IMR-90 (cell line): ENCODE measurements at regions not wholly inside any gene's neighbourhood (a gene's known extent, or its start where the extent isn't known, plus 50 kb on each side); places are given as distances from the start of the nearest gene placed in this dataset.

Source experiments
- ATAC-seq: fragments of 200-7000 bp; cut with Tn5 transposase; 2 replicates; pipeline ENCODE4 v1.9.1; 2020; ENCODE audit warnings: low read depth, mild to moderate bottlenecking, moderate library complexity
- BruUV-seq: library from RNA; stranded (reverse); fragments of 400-500 nt; replicated peaks from 2 replicates; lab custom pipeline; 2021; lab: Mats Ljungman, UMichigan
- CTCF ChIA-PET: fragments of 300-600 bp; formaldehyde crosslinking; extraction: SDS; loops from one replicate; lab custom pipeline; 2021; ENCODE audit warnings: antibody characterized with exemption; lab: Yijun Ruan, JAX
- POLR2A ChIA-PET: fragments of 300-600 bp; sonication (Branson Sonifier 250); formaldehyde crosslinking; loops from one replicate; lab custom pipeline; 2022; ENCODE audit warnings: antibody characterized with exemption; ENCODE audit not compliant: unreplicated experiment; lab: Charles Lee
- DNase-seq: peaks from one replicate; pipeline ENCODE4 v3.0.0; 2013
- H2AFZ ChIP-seq: replicated peaks from 2 replicates; pipeline ENCODE3; 2013; ENCODE audit warnings: low read length, mild to moderate bottlenecking; ENCODE audit not compliant: poor library complexity
- H2AK5ac ChIP-seq: 2 replicates; pipeline ENCODE4 v1.6.1; 2013; ENCODE audit warnings: low read depth, low read length, inconsistent platforms
- H2AK9ac ChIP-seq: replicated peaks from 2 replicates; pipeline ENCODE3; 2013; ENCODE audit warnings: mild to moderate bottlenecking, low read depth, low read length, moderate library complexity; ENCODE audit not compliant: poor library complexity
- H2BK120ac ChIP-seq: 2 replicates; pipeline ENCODE4 v1.6.1; 2013; ENCODE audit warnings: low read depth, low read length, inconsistent platforms
- H2BK15ac ChIP-seq: 3 replicates; pipeline ENCODE4 v1.6.1; 2013; ENCODE audit warnings: low read depth, low read length, inconsistent platforms
- H2BK20ac ChIP-seq: 2 replicates; pipeline ENCODE4 v1.6.1; 2013; ENCODE audit warnings: low read depth, mild to moderate bottlenecking, inconsistent platforms, low read length, moderate library complexity
- H2BK5ac ChIP-seq: 2 replicates; pipeline ENCODE4 v1.6.1; 2013; ENCODE audit warnings: mild to moderate bottlenecking, low read depth, low read length, inconsistent platforms; ENCODE audit not compliant: poor library complexity, severe bottlenecking
- H3K14ac ChIP-seq: replicated peaks from 2 replicates; pipeline ENCODE4 v1.6.1; 2013; ENCODE audit warnings: low read depth, low read length, inconsistent platforms
- H3K18ac ChIP-seq: 2 replicates; pipeline ENCODE4 v1.6.1; 2013; ENCODE audit warnings: low read depth, low read length, control low read depth
- H3K23ac ChIP-seq: 2 replicates; pipeline ENCODE4 v1.6.1; 2013; ENCODE audit warnings: low read depth, low read length, inconsistent platforms
- H3K27ac ChIP-seq: 2 replicates; pipeline ENCODE4 v1.5.1; 2013; ENCODE audit warnings: mild to moderate bottlenecking, control low read depth, low read length; ENCODE audit not compliant: insufficient read depth
- H3K27me3 ChIP-seq: 2 replicates; pipeline ENCODE4 v1.6.1; 2013; ENCODE audit warnings: low read length; ENCODE audit not compliant: control insufficient read depth, insufficient read depth
- H3K36me3 ChIP-seq: 2 replicates; pipeline ENCODE4 v1.6.1; 2013; ENCODE audit warnings: low read length, mixed read lengths; ENCODE audit not compliant: control insufficient read depth, insufficient read depth
- H3K4ac ChIP-seq: 2 replicates; pipeline ENCODE4 v1.6.1; 2013; ENCODE audit warnings: low read depth, low read length, inconsistent platforms
- H3K4me1 ChIP-seq: 2 replicates; pipeline ENCODE4 v1.6.1; 2013; ENCODE audit warnings: low read length, mixed read lengths; ENCODE audit not compliant: control insufficient read depth, insufficient read depth
- H3K4me2 ChIP-seq: 2 replicates; pipeline ENCODE4 v1.6.1; 2013; ENCODE audit warnings: low read depth, mild to moderate bottlenecking, control low read depth, low read length, moderate library complexity
- H3K4me3 ChIP-seq: 2 replicates; pipeline ENCODE4 v1.5.1; 2013; ENCODE audit warnings: low read depth, mild to moderate bottlenecking, control low read depth, low read length, moderate library complexity; ENCODE audit not compliant: insufficient read depth
- H3K56ac ChIP-seq: 2 replicates; pipeline ENCODE4 v1.6.1; 2013; ENCODE audit warnings: low read length, inconsistent platforms; ENCODE audit not compliant: insufficient read depth; ENCODE audit errors: extremely low read depth
- H3K79me1 ChIP-seq, 2 experiments: 2 replicates each; pipeline ENCODE4 v1.6.1; 2013; ENCODE audit warnings: low read length in 2 of 2, inconsistent platforms in 1 of 2, low read depth in 1 of 2
- H3K9ac ChIP-seq: 2 replicates; pipeline ENCODE4 v1.6.1; 2013; ENCODE audit warnings: low read depth, low read length, control low read depth
- H3K9me1 ChIP-seq: 2 replicates; pipeline ENCODE4 v1.6.1; 2013; ENCODE audit warnings: low read length, inconsistent platforms; ENCODE audit not compliant: insufficient read depth
- H3K9me3 ChIP-seq: 2 replicates; pipeline ENCODE4 v1.6.1; 2013; ENCODE audit warnings: low read length; ENCODE audit not compliant: control insufficient read depth, insufficient read depth
- H4K20me1 ChIP-seq: 2 replicates; pipeline ENCODE4 v1.6.1; 2013; ENCODE audit warnings: low read length, inconsistent platforms; ENCODE audit not compliant: insufficient read depth
- H4K5ac ChIP-seq: 2 replicates; pipeline ENCODE4 v1.6.1; 2013; ENCODE audit warnings: mild to moderate bottlenecking, low read depth, low read length, control low read depth
- H4K8ac ChIP-seq, 2 experiments: 2 replicates each; pipeline ENCODE4 v1.6.1; 2013; ENCODE audit warnings: low read depth in 2 of 2, low read length in 2 of 2, control low read depth in 1 of 2, inconsistent platforms in 1 of 2
- H4K91ac ChIP-seq: 2 replicates; pipeline ENCODE4 v1.6.1; 2013; ENCODE audit warnings: low read depth, low read length, inconsistent platforms; ENCODE audit not compliant: insufficient read depth
- BHLHE40 ChIP-seq: fragments of 150-350 bp; IDR thresholded peaks from 2 replicates; pipeline ENCODE4 v1.6.1; 2016; ENCODE audit warnings: mild to moderate bottlenecking, low read depth, low read length
- CEBPB ChIP-seq: IDR thresholded peaks from 2 replicates; pipeline ENCODE4 v1.6.1; 2012; ENCODE audit warnings: low read depth, low read length, improper control_type of control experiment
- CHD1 ChIP-seq: IDR thresholded peaks from 2 replicates; pipeline ENCODE4 v1.6.1; 2012; ENCODE audit warnings: low read depth, low read length, improper control_type of control experiment
- CTCF ChIP-seq: conservative IDR thresholded peaks from 2 replicates; pipeline ENCODE4 v1.5.1; 2012; ENCODE audit warnings: mild to moderate bottlenecking, low read depth, low read length, improper control_type of control experiment
- FOS ChIP-seq: fragments of 150-350 bp; IDR thresholded peaks from 2 replicates; pipeline ENCODE4 v1.6.1; 2016; ENCODE audit warnings: low read depth, low read length
- MAZ ChIP-seq: IDR thresholded peaks from 2 replicates; pipeline ENCODE4 v1.6.1; 2012; ENCODE audit warnings: low read depth, mild to moderate bottlenecking, low read length, improper control_type of control experiment, moderate library complexity, borderline replicate concordance
- MXI1 ChIP-seq: IDR thresholded peaks from 2 replicates; pipeline ENCODE4 v1.6.1; 2012; ENCODE audit warnings: low read depth, mild to moderate bottlenecking, low read length, moderate library complexity, borderline replicate concordance
- POLR2A ChIP-seq: IDR thresholded peaks from 2 replicates; pipeline ENCODE4 v1.6.1; 2012; ENCODE audit warnings: mild to moderate bottlenecking, low read depth, low read length
- RAD21 ChIP-seq: IDR thresholded peaks from 2 replicates; pipeline ENCODE4 v1.6.1; 2012; ENCODE audit warnings: low read length, improper control_type of control experiment
- RCOR1 ChIP-seq: IDR thresholded peaks from 2 replicates; pipeline ENCODE4 v1.6.1; 2012; ENCODE audit warnings: mild to moderate bottlenecking, low read length, improper control_type of control experiment; ENCODE audit not compliant: insufficient replicate concordance
- RFX5 ChIP-seq: IDR thresholded peaks from 2 replicates; pipeline ENCODE4 v1.8.0; 2012; ENCODE audit warnings: low read depth, mild to moderate bottlenecking, low read length, moderate library complexity
- SMC3 ChIP-seq: fragments of 150-350 bp; IDR thresholded peaks from 2 replicates; pipeline ENCODE4 v1.6.1; 2016; ENCODE audit warnings: low read depth, mild to moderate bottlenecking, antibody characterized with exemption, low read length, moderate library complexity
- WGBS, 2 experiments: methylation state at CpG; one replicate each; pipeline versions ENCODE4 v1.1.5 to v1.1.7; 2013; ENCODE audit warnings: missing lambda C conversion rate in 2 of 2; ENCODE audit not compliant: insufficient read length in 1 of 2; ENCODE audit errors: extremely low coverage in 2 of 2; 5-methylcytosine and 5-hydroxymethylcytosine counted together
- dilution Hi-C: fragments of 300-500 bp; cut with HindIII; formaldehyde crosslinking; loops from one replicate; pipeline ENCODE4 v1.14.3; 2018; ENCODE audit warnings: low sequenced_read_pairs; ENCODE audit not compliant: unreplicated experiment
- in situ Hi-C: fragments of 300-500 bp; cut with MboI; formaldehyde crosslinking; loops from 3 replicates; pipeline ENCODE4 v1.14.3; 2019; ENCODE audit warnings: low sequenced_read_pairs, inconsistent platforms, mixed read lengths
- intact Hi-C: fragments of 100-400 bp; cut with micrococcal nuclease; formaldehyde crosslinking; loops from 2 replicates; pipeline ENCODE4 v1.10.0; 2022

DNA sequence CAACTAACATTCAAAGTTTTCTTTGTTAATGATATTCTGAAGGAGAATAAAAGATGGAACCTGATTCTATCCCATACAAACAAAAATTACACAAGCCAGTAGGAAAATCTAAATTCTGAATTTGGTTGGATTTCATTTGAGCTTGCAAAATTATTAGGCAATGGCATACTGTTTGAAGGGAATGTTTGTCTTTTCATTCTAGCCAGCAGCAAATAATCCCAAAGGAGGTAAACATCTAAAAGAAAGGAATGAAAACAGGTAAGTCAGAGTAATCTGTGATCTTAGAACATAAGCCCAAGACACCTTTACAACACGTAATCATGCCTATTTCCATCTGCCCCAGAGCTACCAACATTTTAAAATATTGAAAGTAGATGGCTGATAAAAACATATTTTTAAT, 482.1 kb upstream of the CITED2 start:
- Histone ChIP-seq H3K56ac (peak overlapping the region; percentile 22; the same call in 1 of the 2 replicates), H3K27me3 (no peaks in the 10 kb centered on the region), H2BK120ac (peak overlapping the region; percentile 58), H3K9ac (no peak overlapping the region), H2AK5ac (peak overlapping the region; percentile 22; the same call in 1 of the 2 replicates), H3K14ac (peak overlapping the region; percentile 46), H3K4me3 (no peak overlapping the region), H2AFZ (no peak overlapping the region), H3K27ac (peak overlapping the region; percentile 62; the same call in 1 of the 2 replicates), H3K23ac (peak overlapping the region; percentile 84; the same call in 1 of the 2 replicates), H3K4me1 (peaks cover 11% of the 10 kb centered on the region), H3K36me3 (no peaks in the 10 kb centered on the region), H2BK20ac (peak overlapping the region; percentile 22; the same call in 1 of the 2 replicates), H2AK9ac (no peak overlapping the region), H4K8ac (peak overlapping the region in 1 of 2 experiments; percentile 41; a peak in 2 of 4 replicates), H3K18ac (peak overlapping the region; percentile 95; the same call in 1 of the 2 replicates), H4K5ac (peak overlapping the region; percentile 72; the same call in 1 of the 2 replicates), H3K9me3 (no peaks in the 10 kb centered on the region), H2BK5ac (peak overlapping the region; percentile 79), H3K4me2 (no peak overlapping the region; the same call in 1 of the 2 replicates), H2BK15ac (no peak overlapping the region), H3K9me1 (peaks cover 5% of the 10 kb centered on the region), H4K91ac (0 out of 2 replicates have a peak overlapping the region, but pooled peaks have one; percentile 34), H3K4ac (peak overlapping the region; percentile 57; the same call in 1 of the 2 replicates), H4K20me1 (no peaks in the 10 kb centered on the region), H3K79me1 (0 out of 4 replicates have a peak, but pooled peaks cover 0 to 3% of the 10 kb centered on the region in 2 experiments)
- no TSS peak for BruUV-seq
- DNase-seq (no peak), ATAC-seq (no peak)
- POLR2A ChIA-PET: no interaction called here
- no CpG with 5 or more reads among the region's 1 CpG for WGBS, 2 experiments
- TF ChIP-seq CTCF (no peak), CHD1 (no peak), SMC3 (no peak), RAD21 (no peak), MAZ (no peak), POLR2A (no peak), BHLHE40 (no peak), FOS (no peak), RFX5 (no peak), CEBPB (no peak), MXI1 (no peak), RCOR1 (no peak)
- in situ Hi-C loops: no loop called here
- CTCF ChIA-PET: interaction anchor here (0.6 kb wide), 1 partner anchor 798 kb away, joined by 3 read pairs; no protein-coding TSS in a partner anchor
- dilution Hi-C loops: no loop called here
- intact Hi-C loops: loop anchor here (10.0 kb wide), 1 partner anchor 262 kb away; no protein-coding TSS in a partner anchor
